HG03045 (cell line): ENCODE measurements at regions not wholly inside any gene's neighbourhood (a gene's known extent, or its start where the extent isn't known, plus 50 kb on each side); places are given as distances from the start of the nearest gene placed in this dataset.

Experiments used
- ATAC-seq: cut with Tn5 transposase; IDR thresholded peaks from one replicate; pipeline ENCODE4 v1.9.1; 2021; ENCODE audit warnings: mild to moderate bottlenecking, moderate library complexity; ENCODE audit not compliant: unreplicated experiment

DNA sequence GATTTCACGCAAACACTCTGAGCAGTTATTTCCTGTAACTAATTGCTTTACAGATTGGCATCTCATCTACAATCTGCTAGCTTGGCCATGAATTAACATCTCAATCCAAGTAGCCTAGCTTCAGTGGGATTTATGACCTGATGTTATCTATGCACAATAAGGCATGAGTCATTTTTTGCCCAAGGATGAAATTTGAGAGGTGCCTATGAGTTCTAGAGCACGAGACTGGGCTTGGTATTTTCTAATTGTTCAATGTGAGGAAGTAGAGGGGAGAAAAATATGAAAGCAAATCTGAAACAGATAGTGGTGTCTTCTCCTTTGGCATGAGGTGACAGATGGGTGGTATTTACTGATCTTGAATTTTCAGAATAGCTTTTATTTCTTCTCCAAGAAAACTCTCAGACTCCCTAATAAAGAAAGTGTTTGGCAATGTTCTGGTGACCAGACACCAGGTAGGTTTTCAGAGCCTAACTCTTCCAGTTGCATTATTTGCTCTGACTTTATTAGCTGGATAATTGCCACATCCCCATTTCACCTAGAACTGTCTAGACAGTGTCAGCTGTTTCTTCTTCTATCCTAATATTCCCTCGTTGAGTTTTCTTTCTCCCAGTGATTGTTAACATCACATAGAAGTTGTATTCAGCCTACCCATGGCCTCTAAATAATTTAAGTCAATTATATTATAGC lies 301.0 kb upstream of the UMPS start:
- no peak for ATAC-seq

DNA sequence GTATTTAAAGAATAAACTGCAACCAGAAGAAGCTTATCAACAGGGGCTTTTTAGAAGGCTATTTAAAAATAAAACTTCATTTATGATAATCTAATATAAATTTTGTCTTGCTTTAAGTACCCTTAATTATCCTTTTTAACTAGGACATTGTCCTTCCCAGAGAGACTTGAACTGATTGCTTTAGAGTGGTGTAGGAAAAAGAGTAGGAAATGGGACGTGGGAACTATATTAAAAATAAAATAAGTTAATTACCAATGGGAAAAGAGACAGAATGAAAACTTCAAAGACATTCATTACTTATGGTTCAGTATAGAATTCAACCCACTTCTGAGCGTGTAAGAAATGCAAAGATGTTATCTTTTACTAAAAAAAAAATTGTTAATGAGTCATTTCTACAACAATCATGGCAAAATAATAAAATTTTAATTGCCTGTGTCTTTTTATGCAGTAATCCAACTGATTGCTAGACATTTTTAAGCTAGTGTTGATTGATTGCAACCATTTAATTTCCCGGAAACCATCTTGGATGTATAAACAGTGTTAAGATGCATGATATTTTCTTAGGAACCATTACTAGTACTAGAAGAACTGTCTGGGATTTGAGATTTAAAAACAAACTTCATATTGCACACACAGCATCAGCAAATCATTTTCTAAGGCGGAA lies 298.8 kb upstream of the UMPS start:
- ATAC-seq, result no peak

DNA sequence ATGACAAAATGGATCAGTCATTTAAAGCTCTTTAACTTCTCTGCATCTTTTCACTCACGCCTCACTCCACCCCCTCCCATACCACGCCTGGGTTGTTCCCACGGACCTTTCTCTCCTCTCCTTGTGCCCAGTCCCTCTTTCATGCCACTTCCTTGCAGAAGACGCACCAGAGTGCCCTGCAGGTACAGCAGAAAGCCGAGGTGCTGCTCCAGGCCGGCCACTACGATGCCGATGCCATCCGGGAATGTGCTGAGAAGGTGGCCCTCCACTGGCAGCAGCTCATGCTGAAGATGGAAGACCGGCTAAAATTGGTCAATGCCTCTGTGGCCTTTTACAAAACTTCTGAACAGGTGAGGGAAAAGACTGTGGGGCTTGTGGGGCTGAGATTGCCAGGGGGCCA lies 296.1 kb upstream of the UMPS start:
- no peak for ATAC-seq

DNA sequence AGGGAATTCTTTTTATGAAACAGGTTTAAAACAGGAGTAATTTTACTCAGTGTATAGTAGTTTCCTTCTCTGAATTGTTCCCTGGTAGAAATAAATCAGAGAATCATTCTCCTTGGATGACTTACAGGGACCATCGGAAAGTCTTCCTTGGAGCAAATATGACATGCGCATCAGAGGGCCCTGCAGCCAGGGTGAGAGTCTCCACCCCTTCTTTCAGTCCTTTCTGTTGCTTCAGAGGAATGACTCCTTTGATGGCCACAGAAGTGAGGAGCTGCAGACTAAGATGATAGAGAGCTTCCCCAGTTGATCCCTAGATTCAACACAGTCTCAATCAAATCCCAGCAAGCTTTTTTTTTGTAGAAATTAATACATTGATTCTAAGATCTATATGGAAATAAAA lies 294.8 kb upstream of the UMPS start:
- ATAC-seq, result no peak

DNA sequence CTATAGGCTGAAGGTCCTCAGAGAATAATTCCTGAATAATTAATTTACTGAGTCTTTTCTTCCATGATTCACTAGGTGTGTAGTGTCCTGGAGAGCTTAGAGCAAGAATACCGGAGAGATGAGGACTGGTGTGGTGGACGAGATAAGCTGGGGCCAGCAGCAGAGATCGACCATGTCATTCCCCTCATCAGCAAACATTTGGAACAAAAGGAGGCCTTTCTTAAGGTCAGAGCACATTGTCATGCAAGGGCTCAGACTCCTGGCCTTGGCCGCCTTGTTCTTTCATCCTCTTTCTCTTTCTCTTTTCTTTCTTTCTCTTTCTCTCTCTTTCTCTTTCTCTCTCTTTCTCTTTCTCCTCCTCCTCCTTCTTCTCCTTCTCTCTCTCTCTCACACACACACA lies 291.4 kb upstream of the UMPS start:
- no peak for ATAC-seq

DNA sequence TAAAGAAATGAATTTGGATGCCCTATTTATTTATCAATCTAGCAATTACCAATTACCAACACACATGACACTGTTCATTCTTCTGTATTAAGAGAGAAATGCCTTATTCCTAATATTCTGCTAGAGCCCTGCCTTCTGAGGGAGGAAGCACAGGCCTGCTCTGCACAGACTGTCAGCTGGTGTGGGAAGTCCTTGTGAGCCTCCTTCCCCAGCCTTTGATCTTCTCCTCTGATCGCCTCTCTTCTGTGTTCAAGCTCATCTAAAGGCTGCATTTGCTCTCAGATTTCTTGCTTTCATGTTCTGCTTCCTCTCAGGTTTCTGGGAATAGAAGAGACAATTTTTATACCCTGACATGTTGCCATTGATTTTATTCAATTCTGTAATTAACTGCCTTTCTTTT lies 290.6 kb upstream of the UMPS start:
- ATAC-seq, result no peak

DNA sequence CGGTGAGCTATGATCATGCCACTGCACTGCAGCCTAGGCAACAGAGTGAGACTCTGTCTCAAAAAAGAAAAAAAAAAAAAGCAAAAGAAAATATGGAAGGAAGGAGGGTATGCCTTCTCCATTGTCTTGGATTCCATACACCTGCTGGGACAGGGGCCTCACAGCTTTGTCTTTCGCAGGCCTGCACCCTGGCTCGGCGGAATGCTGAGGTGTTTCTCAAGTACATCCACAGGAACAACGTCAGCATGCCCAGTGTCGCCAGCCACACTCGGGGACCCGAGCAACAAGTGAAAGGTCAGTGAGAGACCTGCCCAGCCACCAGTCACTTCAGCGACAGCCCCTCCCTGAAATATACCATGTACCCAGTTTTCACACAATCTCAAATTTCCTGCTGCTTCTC lies 288.5 kb upstream of the UMPS start:
- ATAC-seq, result no peak

DNA sequence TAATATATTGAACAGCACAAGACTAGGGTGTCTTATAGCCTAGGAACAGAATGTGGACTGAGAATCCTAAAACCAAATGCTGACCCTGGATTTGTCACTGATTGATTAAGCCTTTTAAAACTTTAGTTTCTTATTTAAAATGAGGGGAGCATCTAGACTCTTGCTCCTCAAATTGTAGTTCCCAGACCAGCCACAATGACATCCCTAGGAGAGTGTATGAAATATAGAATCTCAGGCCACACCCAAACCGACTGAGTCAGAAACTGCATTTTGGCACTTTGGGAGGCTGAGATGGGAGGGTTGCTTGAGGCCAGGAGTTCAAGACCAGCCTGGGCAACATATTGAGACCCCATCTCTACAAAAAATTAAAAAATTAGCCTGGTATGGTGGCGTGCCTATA lies 287.8 kb upstream of the UMPS start:
- ATAC-seq, result no peak

DNA sequence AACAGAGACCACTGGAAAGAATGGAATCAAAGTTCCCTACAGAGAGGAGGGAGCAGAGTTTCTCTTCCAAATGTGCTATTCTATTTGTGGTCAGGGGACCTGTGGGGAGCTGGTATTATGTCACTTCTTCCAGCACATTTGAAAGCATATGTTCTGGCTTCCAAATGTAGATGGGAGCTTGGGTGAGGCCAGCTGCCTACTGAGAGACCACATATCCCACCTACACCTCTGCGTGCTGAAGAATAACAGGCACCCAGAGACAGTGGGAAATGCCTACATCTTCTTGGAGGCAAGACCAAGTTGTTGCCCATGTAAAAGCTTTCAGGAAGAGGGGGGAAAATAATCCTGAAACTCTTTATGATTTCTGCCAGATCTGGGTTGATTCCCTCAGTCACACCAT lies 286.8 kb upstream of the UMPS start:
- no peak for ATAC-seq

DNA sequence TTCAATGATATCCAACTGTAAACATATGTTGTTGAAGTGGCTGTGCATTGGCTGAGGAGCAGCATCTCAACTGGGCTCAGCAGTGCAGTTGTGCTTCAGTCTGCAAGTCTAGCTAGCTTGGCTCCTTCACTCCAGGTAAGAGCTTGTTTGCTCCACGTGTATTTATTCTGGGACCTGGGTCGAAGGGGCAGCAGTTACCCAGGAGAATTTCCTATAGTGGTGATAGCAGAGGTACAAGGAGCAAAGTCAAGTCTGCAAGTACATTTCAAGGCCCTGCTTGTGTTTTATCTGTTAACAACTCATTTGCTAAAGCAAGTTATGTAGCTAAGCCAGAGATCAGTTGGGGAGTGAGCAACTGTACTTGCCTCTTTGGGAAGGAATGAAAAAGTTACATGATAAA lies 286.2 kb upstream of the UMPS start:
- no peak for ATAC-seq

DNA sequence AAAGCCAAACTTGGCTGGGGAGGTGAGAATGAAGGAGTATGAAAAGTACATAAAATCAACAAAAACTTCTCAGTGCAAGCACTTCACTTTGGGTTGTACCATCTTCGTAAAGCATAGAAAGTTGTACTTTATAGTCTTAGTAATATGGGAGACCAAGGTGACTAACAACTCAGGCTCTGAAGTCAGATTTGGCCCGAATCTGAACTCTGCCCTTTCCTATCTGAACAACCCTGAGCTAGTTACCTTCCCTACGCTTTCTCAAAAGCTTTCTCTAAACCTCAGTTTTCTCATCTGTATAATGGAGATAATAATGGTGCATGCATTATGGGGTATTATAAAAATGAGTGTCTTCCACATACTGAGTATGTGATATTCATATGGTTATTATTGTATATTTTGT lies 285.4 kb upstream of the UMPS start:
- no peak for ATAC-seq

DNA sequence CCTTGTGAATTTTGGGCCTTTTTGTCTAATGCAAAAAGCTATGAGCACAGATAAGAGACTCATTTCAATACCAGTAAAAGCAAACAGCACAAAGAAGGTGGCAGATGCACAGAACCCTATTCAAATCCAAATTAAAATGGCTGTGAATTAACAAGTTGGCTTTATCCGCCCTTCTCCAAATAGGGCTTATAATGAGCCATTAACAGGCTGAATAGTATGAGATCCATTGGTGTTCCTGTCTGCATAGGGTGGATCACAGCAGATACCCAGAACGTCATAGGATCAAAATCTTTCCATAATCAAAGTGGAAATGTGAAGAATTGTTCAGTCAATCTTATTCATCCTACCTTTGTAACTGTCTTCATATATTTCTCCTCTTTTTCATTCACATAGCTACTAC lies 282.4 kb upstream of the UMPS start:
- no peak for ATAC-seq

DNA sequence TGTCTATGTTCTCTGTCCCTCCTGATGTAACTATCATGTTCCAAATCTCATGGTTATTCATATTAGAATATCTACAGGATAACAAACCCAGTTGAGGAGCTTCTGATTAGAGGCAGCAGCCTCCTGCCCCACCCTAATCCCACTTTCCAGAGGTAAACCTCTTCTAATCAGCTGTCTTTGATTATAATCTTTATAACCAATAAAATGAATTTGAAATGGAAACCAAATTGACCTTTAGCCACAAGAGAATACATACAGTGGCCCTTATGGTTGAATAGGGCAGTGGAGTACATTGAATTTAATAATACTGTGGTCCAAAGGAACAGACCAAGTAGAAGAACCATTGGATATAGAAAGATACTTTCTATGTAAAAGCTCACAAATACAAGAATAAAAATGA lies 281.3 kb upstream of the UMPS start:
- no peak for ATAC-seq

DNA sequence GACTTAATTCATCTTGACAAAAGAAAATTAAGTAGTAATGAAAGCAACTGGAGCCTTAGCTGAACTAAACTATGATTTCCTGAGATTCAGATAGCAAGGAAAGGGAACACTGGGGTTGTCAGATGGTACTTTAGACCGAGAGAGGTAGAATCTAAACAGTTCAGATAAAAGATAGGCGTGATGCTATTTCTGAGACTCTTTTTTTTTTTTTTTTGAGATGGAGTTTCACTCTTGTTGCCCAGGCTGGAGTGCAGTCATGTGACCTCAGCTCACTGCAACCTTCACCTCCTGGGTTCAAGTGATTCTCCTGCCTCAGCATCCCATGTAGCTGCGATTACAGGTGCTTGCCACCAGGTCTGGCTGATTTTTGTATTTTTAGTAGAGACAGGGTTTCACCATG lies 279.9 kb upstream of the UMPS start:
- no peak for ATAC-seq

DNA sequence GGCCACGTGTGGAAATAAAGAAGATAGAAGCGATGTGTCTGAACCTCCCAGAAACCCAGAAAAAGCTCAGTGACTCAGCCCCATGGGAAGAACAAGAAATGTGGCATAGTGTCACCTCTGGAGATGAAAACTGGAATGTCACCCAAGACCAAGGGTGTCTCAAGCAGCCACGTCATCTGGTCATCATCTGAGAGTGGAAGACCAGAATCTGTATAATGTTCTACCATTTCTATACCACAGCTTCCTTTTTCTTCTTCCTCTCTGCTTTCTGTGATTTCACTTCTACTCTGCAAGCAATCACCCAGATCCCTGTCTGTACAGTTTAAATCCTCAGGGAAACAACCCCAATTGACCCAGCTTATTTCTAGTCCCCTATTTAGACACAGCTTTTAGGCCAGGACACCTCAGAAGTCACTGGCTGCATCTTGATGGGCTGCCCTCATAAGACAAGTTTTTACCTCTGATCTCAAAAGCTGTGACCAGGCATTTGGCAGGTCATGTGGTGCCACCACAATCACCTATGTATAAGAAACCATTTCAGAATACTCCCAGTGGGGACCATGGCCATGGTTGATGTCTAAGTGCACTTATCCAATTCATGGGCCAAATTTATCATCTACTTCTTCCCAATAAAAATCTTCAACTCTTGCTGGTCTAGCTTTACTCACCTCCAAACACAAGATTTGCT lies 278.5 kb upstream of the UMPS start:
- ATAC-seq, result no peak

DNA sequence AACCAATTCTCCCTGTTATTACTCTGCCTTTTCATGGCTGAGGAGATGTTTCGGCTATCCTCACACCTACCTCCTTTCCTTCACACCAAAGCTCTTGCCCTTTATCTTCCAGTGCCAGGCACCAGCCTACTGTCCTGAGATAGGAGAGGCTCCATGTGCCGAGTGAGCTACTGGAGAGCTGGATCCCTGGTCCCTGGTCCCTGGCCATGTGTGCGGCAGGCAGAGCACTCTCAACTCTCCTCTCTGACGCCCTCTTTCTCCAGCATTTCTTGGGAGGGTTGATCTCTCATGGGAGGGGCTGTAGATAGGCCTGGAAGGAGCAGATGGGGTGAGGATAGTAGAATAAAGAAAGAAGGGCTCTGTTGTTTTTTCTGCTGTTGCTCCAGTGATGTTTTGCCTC lies 277.1 kb upstream of the UMPS start:
- ATAC-seq, result no peak

DNA sequence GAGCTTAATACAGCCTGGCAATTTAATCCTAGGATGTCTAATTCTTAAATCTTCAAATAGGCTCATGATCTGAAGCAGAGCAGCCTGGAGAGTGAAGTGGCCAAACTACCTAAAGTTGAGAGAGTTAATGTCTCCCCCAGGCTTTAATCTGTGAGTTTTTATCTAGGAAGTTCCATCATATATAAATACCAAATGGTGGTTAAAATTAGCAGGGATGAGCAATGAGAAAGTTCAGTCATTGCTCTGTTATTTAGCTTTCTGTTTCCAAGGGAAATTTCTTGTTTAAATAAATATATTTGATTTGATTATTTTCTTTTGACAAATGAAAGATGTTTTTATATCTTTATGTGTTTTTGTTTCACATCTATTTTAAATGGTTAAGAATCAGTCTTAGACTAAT lies 274.4 kb upstream of the UMPS start:
- no peak for ATAC-seq

DNA sequence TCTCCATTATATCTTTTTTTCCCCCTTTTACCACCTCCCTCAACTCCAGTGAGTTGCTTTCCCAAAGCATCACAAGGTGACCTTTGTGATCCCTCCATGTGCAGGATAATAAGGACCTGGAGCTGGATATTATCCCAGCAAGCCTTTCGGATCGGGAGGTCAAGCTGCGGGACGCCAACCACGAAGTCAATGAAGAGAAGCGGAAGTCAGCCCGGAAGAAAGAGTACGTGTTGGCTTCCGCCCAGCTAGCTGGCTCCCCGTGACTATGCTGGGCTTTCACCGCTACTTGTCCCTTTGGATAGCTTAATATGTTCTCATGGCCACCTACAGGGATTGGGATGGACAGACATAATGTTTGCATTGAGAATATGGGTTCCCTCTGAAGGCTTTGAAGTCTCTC lies 273.7 kb upstream of the UMPS start:
- ATAC-seq, result no peak

DNA sequence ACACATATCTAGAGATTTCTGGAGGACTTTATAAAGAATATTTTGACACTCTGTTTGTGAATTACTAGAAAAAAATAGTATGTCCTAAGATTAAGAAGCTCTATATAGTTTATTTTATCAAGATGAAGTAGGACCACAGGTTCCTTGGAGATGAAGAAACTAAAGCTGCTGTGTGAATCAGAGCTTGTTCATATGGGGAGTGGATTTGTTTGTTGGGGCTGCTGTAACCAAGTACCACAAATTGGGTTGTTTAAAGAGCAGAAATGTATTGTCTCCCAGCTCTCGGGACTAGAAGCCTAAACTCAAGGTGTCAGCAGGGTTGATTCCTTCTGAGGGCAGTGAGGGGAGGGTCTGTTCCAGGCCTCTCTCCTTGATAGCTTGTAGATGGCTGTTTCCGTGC lies 270.6 kb upstream of the UMPS start:
- no peak for ATAC-seq

DNA sequence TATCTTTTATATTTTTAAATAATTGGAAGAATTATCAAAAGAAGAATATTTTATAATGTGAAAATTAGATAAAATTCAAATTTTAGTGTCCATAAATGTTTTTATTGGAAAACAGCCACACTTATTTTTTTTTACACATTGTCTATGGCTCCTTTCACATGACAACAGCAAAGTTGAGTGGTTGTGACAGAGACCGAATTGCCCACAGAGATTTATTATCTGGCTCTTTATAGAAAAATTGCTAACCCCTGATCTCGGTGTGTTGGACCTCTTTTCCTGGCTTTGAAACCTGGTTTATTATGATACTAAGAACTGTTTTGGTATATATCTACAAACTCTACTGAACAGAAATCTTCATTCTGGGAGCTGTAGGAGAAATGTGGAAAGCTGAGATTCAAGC lies 269.1 kb upstream of the UMPS start:
- no peak for ATAC-seq

DNA sequence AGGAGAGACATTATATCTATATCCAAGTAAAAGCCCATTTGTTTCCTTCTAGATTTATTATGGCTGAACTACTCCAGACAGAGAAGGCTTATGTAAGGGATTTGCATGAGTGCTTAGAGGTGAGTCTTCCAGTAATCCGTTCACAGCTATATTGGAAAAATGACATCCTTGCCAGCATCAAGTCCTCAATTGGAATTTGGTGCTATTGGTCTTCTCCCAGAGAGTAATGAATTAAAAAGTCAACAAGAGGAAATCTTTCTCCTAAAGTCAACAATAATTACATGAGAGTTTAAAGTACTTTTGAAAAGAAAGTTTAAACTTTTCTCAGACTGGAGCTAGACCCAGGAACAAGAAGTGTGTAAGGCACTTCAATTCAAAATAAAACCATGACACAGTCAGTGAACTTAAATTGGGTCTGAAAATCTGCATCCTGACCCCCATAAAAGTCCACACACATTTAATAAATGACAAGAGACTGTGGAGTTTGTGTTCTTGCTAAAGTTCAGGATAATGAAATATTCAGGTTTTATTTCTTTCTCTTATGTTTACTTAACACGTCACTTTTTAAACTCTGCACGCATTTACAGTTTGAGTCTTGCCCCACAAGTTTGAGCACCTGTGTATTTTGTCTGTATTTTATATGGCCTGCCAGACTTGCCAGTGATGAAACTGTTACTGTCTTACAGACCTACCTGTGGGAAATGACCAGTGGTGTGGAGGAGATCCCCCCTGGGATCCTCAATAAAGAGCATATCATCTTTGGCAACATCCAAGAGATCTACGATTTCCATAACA lies 268.2 kb upstream of the UMPS start:
- ATAC-seq, result no peak

DNA sequence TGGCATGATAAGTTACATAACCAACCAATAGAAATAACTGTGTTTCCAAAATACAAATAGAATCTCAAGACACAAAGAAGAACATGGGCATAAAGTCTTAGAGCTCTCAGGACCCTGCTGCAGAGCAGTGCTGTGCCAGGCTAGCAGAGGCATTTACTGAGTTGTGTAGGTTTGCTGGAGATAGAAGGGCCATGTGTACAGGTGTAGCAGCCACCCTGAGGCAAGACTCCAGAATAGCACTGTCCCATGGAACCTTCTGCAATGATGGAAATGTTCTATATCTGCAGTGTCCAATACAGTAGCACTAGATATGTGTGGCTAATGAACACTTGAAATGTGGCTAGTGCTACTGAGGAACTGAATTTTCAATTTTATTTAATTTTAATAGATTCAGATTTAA lies 267.0 kb upstream of the UMPS start:
- no peak for ATAC-seq
